HG02938 (cell line): ENCODE measurements at regions not wholly inside any gene's neighbourhood (a gene's known extent, or its start where the extent isn't known, plus 50 kb on each side); places are given as distances from the start of the nearest gene placed in this dataset.

Experiments
- ATAC-seq: cut with Tn5 transposase; IDR thresholded peaks from one replicate; pipeline ENCODE4 v1.9.1; 2021; ENCODE audit warnings: mild to moderate bottlenecking, moderate library complexity; ENCODE audit not compliant: unreplicated experiment

- ATAC-seq, result no peak
These were observed 279.9 kb upstream of the PPP2R2D start for GRCh38 chr10:131620904-131621303.

GRCh38 chr10:131621784-131622624 is 278.8 kb upstream of the PPP2R2D start:
- ATAC-seq, result no peak

DNA sequence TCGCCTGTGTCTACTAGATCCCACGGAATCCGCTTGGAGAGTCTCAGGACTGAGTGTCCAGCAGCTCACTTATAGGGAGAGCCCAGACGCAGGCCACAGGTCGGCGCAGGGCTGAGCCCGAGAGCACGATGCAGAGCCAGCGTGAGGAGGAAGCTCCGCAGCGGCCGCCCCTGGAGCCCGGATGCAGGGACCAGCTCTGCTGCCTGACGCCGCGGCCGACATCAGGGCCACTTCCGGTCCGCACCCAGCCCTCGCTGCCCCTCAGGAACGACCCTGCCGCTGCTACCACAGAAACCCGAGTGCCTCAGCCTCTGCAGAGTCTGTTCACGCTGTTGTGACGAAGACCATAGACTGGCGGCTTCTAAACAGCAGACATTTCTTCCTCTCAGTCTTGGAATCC is 275.8 kb upstream of the PPP2R2D start:
- no peak for ATAC-seq

DNA sequence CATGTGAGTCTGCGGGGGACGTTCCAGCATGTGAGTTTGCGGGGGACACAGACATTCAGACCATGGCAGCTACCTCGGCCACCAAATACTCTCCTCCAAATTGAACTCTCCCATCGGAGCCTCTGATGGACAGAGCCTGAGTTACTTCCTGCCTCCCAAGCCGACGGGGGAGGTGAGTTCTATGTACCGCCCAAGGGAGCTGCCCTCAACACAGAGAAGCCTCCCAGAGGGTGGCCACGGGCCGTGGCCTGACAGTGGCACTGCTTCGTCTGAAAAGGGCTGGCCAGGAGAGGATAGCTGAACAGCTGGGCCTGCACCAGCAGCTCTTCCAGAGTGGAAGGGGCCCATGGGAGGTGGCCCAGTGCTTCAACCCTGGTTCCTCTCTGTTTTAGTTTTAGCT is 274.5 kb upstream of the PPP2R2D start:
- no peak for ATAC-seq

GRCh38 chr10:131629026-131629770 is 271.6 kb upstream of the PPP2R2D start:
- ATAC-seq, result no peak

GRCh38 chr10:131630772-131631258 is 270.0 kb upstream of the PPP2R2D start:
- ATAC-seq, result no peak

DNA sequence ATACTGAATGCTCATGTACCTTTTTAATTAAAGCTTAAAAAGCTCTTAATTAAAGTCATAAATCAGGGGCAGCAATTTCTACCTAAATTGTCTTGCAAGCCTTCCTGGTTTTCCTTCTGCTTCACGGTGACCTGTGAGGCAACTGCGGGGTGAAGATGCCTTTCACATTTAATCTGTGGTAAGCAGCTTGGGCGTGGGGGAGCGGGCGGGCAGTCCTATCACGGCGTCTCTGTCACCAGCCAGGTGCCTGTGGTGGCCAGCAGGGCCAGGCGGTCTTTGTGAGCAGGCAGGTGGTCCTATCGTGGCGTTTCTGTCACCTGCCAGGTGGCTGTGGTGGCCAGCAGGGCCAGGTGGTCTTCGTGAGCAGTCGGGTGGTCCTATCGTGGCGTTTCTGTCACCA is 269.2 kb upstream of the PPP2R2D start:
- no peak for ATAC-seq

- no peak for ATAC-seq
These were observed 265.2 kb upstream of the PPP2R2D start for GRCh38 chr10:131635564-131636015.

- ATAC-seq, result no peak
These were observed 264.7 kb upstream of the PPP2R2D start for GRCh38 chr10:131636116-131636515.

- ATAC-seq, result no peak
These were observed 263.7 kb upstream of the PPP2R2D start for GRCh38 chr10:131636841-131637724.

- no peak for ATAC-seq
These were observed 262.5 kb upstream of the PPP2R2D start for GRCh38 chr10:131638049-131638879.

- no peak for ATAC-seq
These were observed 261.9 kb upstream of the PPP2R2D start for GRCh38 chr10:131638880-131639278.

GRCh38 chr10:131640045-131640644 is 260.7 kb upstream of the PPP2R2D start:
- no peak for ATAC-seq

DNA sequence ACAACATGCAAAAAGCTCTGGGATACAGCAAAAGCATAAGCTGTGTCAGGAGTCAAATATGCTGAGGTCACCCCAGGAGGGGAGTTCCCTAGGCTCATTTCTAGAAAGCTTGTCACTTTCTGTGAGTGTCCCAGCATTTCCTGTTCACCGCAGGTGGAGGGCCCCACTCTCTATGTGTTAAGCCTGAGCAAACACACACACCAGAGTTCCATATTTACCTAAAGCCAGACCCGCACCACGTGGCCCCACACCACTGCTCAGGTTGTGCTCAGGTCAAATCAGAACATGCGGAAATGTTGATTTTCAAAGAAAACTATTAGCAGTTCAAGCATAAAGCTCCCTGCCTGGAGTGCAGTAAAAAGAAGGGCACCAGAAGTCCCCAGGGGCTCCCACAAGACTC is 259.6 kb upstream of the PPP2R2D start:
- peak; percentile 99 for ATAC-seq

- no peak for ATAC-seq
These were observed 258.9 kb upstream of the PPP2R2D start for GRCh38 chr10:131641898-131642297.

GRCh38 chr10:131642966-131643365 is 257.8 kb upstream of the PPP2R2D start:
- no peak for ATAC-seq

GRCh38 chr10:131644289-131644688 is 256.5 kb upstream of the PPP2R2D start:
- no peak for ATAC-seq

GRCh38 chr10:131644864-131645658 is 255.7 kb upstream of the PPP2R2D start:
- no peak for ATAC-seq

- ATAC-seq, result no peak
These were observed 255.1 kb upstream of the PPP2R2D start for GRCh38 chr10:131645756-131646155.
